ENCODE measurements at regions not wholly inside any gene's neighbourhood (a gene's known extent, or its start where the extent isn't known, plus 50 kb on each side); places are given as distances from the start of the nearest gene placed in this dataset.

DNA sequence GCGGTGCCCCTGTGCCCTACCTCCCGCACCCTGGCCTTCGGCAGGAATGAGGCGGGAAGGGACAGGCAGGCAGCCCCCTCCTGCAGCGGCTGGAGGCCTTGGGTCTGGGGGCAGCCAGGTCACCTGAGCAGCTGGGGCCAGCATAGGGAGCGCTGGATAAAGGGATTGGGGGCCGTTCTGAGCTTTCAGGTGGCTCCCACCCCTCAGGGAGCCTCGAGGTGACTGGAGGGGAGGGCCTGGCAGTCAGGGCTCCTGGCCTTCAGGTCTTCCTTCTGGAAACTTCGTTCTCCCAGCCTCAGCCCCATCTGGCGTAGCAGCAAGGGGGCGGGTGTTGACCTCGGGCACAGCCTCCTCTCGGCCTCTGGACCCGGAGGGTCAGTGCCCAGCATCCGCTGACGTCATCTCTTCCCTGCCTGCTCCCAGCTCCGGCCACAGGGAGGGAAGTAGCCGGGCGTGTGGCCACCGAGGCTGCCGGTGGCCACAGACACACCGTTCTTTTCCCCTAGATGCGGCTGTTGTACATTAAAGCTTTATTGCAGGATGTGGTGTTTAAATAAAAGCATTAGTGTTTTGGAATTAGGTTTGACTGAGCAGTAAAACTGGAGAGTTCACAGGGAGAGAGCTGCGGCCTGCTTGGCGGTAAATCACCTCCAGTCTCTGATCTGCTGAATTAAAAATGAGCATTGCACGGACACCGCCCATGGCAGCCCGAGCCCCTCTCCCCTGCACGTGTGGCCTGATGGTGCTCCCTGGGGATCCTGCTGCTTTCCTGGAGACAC is 80.0 kb upstream of the GATA5 start:
- no peak for TF ChIP-seq CTCF (IDR thresholded peaks at IDR 0.05; ENCODE audit: insufficient read depth, low read depth, low read length, missing control alignments)
- DNase-seq (ENCODE audit: low read depth): no peak
- no peak overlapping the region for H3K4me3 ChIP-seq (ENCODE audit: low read depth, low read length)

DNA sequence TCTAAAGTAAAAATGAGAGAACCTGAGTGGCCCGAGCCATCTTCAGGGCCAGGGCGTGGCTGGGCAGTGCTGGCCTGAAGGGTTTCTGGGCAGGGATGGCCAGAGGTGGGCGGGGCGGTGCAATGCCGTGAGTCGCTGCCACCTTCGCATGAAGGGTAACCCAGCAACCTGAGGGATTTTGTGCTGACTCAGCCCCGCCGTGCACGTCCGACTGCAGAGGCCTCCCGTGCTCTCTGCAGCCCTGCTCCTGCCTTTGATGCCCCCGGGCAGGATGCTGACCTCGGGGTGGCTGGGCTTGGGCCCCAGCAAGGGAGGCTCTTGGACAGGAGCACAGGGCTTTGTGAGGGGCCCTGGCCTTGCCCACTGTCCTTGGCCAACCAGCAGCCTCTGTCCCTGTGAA is 81.7 kb upstream of the GATA5 start:
- H3K4me3 ChIP-seq (ENCODE audit: low read depth, low read length): no peak overlapping the region
- DNase-seq (ENCODE audit: low read depth): no peak
- TF ChIP-seq CTCF (IDR thresholded peaks at IDR 0.05; ENCODE audit: insufficient read depth, low read depth, low read length, missing control alignments): no peak

- no peak for DNase-seq (ENCODE audit: low read depth)
- TF ChIP-seq CTCF (IDR thresholded peaks at IDR 0.05; ENCODE audit: insufficient read depth, low read depth, low read length, missing control alignments): no peak
- H3K4me3 ChIP-seq (ENCODE audit: low read depth, low read length): no peak overlapping the region
Observed at GRCh38 chr20:62557999-62558408, 82.2 kb upstream of the GATA5 start.

DNA sequence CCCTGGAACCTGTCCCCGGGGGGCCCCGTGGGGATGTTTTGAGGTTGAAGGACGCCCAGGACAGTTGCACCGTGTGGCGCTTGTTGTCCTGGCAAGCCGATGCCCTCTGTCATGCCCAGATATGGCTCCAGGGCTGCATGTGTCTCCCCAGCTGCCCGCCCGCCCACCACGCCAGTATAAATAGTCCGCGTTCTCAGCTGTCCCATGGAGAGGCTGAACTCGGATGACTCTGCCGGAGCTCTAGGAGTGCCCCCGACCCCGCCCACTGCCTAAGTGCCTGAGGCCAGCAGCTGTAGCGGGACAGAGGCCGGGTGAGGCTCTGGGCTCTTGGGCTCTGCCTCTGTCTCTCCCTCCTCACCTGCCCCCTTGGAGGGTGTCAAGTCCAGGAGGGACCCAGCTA is 83.0 kb upstream of the GATA5 start:
- no peak overlapping the region for H3K4me3 ChIP-seq (ENCODE audit: low read depth, low read length)
- TF ChIP-seq CTCF (IDR thresholded peaks at IDR 0.05; ENCODE audit: insufficient read depth, low read depth, low read length, missing control alignments): no peak

GRCh38 chr20:62560162-62560561 is 82.1 kb upstream of the SLCO4A1 start:
- no peak for DNase-seq (ENCODE audit: low read depth)
- no peak overlapping the region for H3K4me3 ChIP-seq (ENCODE audit: low read depth, low read length)
- TF ChIP-seq CTCF (IDR thresholded peaks at IDR 0.05; ENCODE audit: insufficient read depth, low read depth, low read length, missing control alignments): no peak

More for the DNA sequence above, 83.0 kb upstream of the GATA5 start:
- DNase-seq (ENCODE audit: low read depth): no peak

DNA sequence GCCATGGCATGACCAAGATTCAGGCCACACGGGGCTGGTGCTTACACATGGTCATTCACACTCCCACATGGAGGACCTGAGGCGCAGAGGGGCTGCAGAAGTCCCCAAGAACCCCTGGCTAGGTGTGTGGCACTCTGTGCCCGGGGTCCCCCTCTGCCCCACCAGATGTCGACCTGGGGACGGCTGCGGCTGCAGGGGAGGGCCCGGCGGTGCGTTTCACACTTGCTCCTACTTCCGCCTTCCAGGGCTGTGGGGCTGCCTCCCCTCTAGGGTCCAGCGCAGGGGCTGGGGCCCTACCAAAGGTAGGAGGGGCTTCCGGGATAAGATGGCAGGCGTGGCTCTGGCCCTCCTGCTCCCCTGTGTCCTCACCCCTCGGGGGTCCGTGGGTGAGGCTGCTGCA is 81.1 kb upstream of the SLCO4A1 start:
- DNase-seq (ENCODE audit: low read depth): no peak
- TF ChIP-seq CTCF (IDR thresholded peaks at IDR 0.05; ENCODE audit: insufficient read depth, low read depth, low read length, missing control alignments): no peak
- no peak overlapping the region for H3K4me3 ChIP-seq (ENCODE audit: low read depth, low read length)

- no peak for DNase-seq (ENCODE audit: low read depth)
- TF ChIP-seq CTCF (IDR thresholded peaks at IDR 0.05; ENCODE audit: insufficient read depth, low read depth, low read length, missing control alignments): no peak
- no peak overlapping the region for H3K4me3 ChIP-seq (ENCODE audit: low read depth, low read length)
Observed at GRCh38 chr20:62561948-62562347, 80.4 kb upstream of the SLCO4A1 start.

Measured in GM12865 (cell line).